Lung (tissue), 11 donors: ENCODE measurements at regions not wholly inside any gene's neighbourhood (a gene's known extent, or its start where the extent isn't known, plus 50 kb on each side); places are given as distances from the start of the nearest gene placed in this dataset.

Experiments used
- ATAC-seq: fragments of 200-7000 bp; cut with Tn5 transposase; one replicate; pipeline ENCODE4 v1.9.1; 2020; ENCODE audit warnings: moderate number of reproducible peaks; ENCODE audit not compliant: insufficient read depth, low FRiP score
- DNase-seq, 3 donors: peaks; one replicate each; pipeline ENCODE4 v3.0.0-alpha.2; 2013 to 2017
- H3K27ac ChIP-seq, 2 donors: one replicate each; pipeline ENCODE4 v1.5.1; 2013; ENCODE audit warnings: mild to moderate bottlenecking in 2 of 2, moderate library complexity in 2 of 2, control low read depth in 1 of 2, inconsistent platforms in 1 of 2, low read depth in 1 of 2, low read length in 1 of 2
- H3K27me3 ChIP-seq, 3 donors: one replicate each; pipeline ENCODE4 v1.5.1; 2013; ENCODE audit warnings: low read length in 2 of 3; ENCODE audit not compliant: control insufficient read depth in 3 of 3, insufficient read depth in 3 of 3
- H3K36me3 ChIP-seq, 4 donors: one replicate each; pipeline ENCODE4 v1.5.1; 2013; ENCODE audit warnings: low read length in 4 of 4, mild to moderate bottlenecking in 1 of 4, moderate library complexity in 1 of 4; ENCODE audit not compliant: control insufficient read depth in 4 of 4, insufficient read depth in 4 of 4
- H3K4me1 ChIP-seq, 5 donors: one replicate each; pipeline ENCODE4 v1.5.1; 2013; ENCODE audit warnings: low read length in 5 of 5, mild to moderate bottlenecking in 2 of 5, moderate library complexity in 1 of 5; ENCODE audit not compliant: control insufficient read depth in 5 of 5, insufficient read depth in 5 of 5
- H3K4me3 ChIP-seq: one replicate; pipeline ENCODE4 v1.5.1; 2013; ENCODE audit warnings: mild to moderate bottlenecking, control low read depth, moderate library complexity
- H3K9ac ChIP-seq, 2 donors: one replicate each; pipeline ENCODE4 v1.5.1; 2013; ENCODE audit warnings: low read length in 2 of 2, control low read depth in 1 of 2; ENCODE audit not compliant: insufficient read depth in 1 of 2
- H3K9me3 ChIP-seq, 4 donors: one replicate each; pipeline ENCODE4 v1.5.1; 2013; ENCODE audit warnings: low read length in 3 of 4, mild to moderate bottlenecking in 1 of 4, moderate library complexity in 1 of 4; ENCODE audit not compliant: control insufficient read depth in 4 of 4, insufficient read depth in 3 of 4
- CTCF ChIP-seq: IDR thresholded peaks from 2 replicates; pipeline ENCODE4 v1.5.1; 2012; ENCODE audit warnings: mild to moderate bottlenecking; ENCODE audit errors: control extremely low read depth, extremely low read depth
- WGBS, 2 donors: extraction: QIAGEN DNeasy Blood & Tissue Kit; methylation state at CpG; one replicate each; pipeline ENCODE4 v1.1.7; 2013; 5-methylcytosine and 5-hydroxymethylcytosine counted together
- donor health status: control.
- donor health status: control.
- donor health status: Bipolar disorder and iron deficiency.
- donor health status: healthy.
- donor health status: DM: yes; HTN: yes; CAD: no.

- Histone ChIP-seq H3K27me3 (no peaks in the 10 kb centered on the region), H3K9ac (no peak overlapping the region)
- 78 to 81% methylated on average over 1 of the region's 1 CpG for WGBS, 2 donors
Measured at GRCh38 chr2:180656455-180656847, 324.0 kb upstream of the UBE2E3 start.

GRCh38 chr2:180655842-180656454, 324.5 kb upstream of the UBE2E3 start:
- Histone ChIP-seq H3K9me3 (no peaks in the 10 kb centered on the region), H3K4me3 (no peak overlapping the region), H3K27me3 (no peaks in the 10 kb centered on the region), H3K9ac (no peak overlapping the region), H3K27ac (no peak overlapping the region), H3K4me1 (peaks cover 0 to 9% (median 0%) of the 10 kb centered on the region in 5 donors), H3K36me3 (no peaks in the 10 kb centered on the region)
- TF ChIP-seq CTCF, result no peak
- DNase-seq (no peak), ATAC-seq (no peak)
- WGBS, 2 donors, result 85 to 93% methylated on average over 1 of the region's 1 CpG

More at GRCh38 chr2:180656455-180656847, 324.0 kb upstream of the UBE2E3 start:
- no peaks in the 10 kb centered on the region for H3K9me3 ChIP-seq
- no peak overlapping the region for H3K27ac ChIP-seq
- peaks cover 0 to 9% (median 0%) of the 10 kb centered on the region in 5 donors for H3K4me1 ChIP-seq
- H3K4me3 ChIP-seq, result no peak overlapping the region
- H3K36me3 ChIP-seq, result no peaks in the 10 kb centered on the region
- TF ChIP-seq CTCF, result no peak
- ATAC-seq, result peak; percentile 60
- no peak for DNase-seq

GRCh38 chr2:180655393-180655792, 325.0 kb upstream of the UBE2E3 start:
- Histone ChIP-seq H3K27ac (no peak overlapping the region), H3K4me1 (peaks cover 0 to 9% (median 0%) of the 10 kb centered on the region in 5 donors), H3K4me3 (no peak overlapping the region), H3K9me3 (no peaks in the 10 kb centered on the region), H3K27me3 (no peaks in the 10 kb centered on the region), H3K36me3 (no peaks in the 10 kb centered on the region), H3K9ac (no peak overlapping the region)
- TF ChIP-seq CTCF, result no peak
- DNase-seq (no peak), ATAC-seq (no peak)
- 74 to 95% methylated on average over 2 of the region's 2 CpGs for WGBS, 2 donors

GRCh38 chr2:180653481-180653880, 326.9 kb upstream of the UBE2E3 start:
- no peak for TF ChIP-seq CTCF
- Histone ChIP-seq H3K9me3 (no peaks in the 10 kb centered on the region), H3K36me3 (no peaks in the 10 kb centered on the region), H3K27me3 (no peaks in the 10 kb centered on the region), H3K9ac (no peak overlapping the region), H3K27ac (no peak overlapping the region), H3K4me1 (peaks cover 0 to 9% (median 0%) of the 10 kb centered on the region in 5 donors), H3K4me3 (no peak overlapping the region)
- ATAC-seq (no peak), DNase-seq (no peak)
